Panc1 (cell line): ENCODE measurements at regions not wholly inside any gene's neighbourhood (a gene's known extent, or its start where the extent isn't known, plus 50 kb on each side); places are given as distances from the start of the nearest gene placed in this dataset.

Source experiments
- ATAC-seq: fragments of 200-7000 bp; cut with Tn5 transposase; 2 replicates; pipeline ENCODE4 v1.9.1; 2020; ENCODE audit warnings: mild to moderate bottlenecking, moderate library complexity
- BruUV-seq: library from RNA; stranded (reverse); fragments of 400-500 nt; replicated peaks from 2 replicates; lab custom pipeline; 2021; lab: Mats Ljungman, UMichigan
- CTCF ChIA-PET: fragments of 300-600 bp; sonication (Branson Sonifier 250); formaldehyde crosslinking; loops from one replicate; lab custom pipeline; 2022; ENCODE audit warnings: antibody characterized with exemption; lab: Charles Lee
- POLR2A ChIA-PET: fragments of 300-600 bp; sonication (Branson Sonifier 250); formaldehyde crosslinking; loops from one replicate; lab custom pipeline; 2022; ENCODE audit warnings: antibody characterized with exemption; lab: Charles Lee
- DNase-seq: peaks from one replicate; pipeline ENCODE4 v3.0.0-alpha.2; 2010; ENCODE audit warnings: low read depth, low spot score
- H3K27ac ChIP-seq: 2 replicates; pipeline ENCODE4 v1.5.1; 2011; ENCODE audit warnings: mild to moderate bottlenecking, low read length, inconsistent platforms
- H3K27me3 ChIP-seq: fragments of 200-500 bp; sonication (Bioruptor generic); 2 replicates; pipeline ENCODE4 v1.6.0; 2014; ENCODE audit warnings: low read length, inconsistent platforms; ENCODE audit not compliant: control insufficient read depth, insufficient read depth
- H3K36me3 ChIP-seq: fragments of 200-500 bp; sonication (Bioruptor generic); 2 replicates; pipeline ENCODE4 v1.5.1; 2014; ENCODE audit warnings: inconsistent platforms, mild to moderate bottlenecking, low read length, moderate library complexity; ENCODE audit not compliant: control insufficient read depth, insufficient read depth
- H3K4me1 ChIP-seq: 2 replicates; pipeline ENCODE4 v1.5.1; 2011; ENCODE audit warnings: inconsistent platforms, mild to moderate bottlenecking, low read length, moderate library complexity; ENCODE audit not compliant: control insufficient read depth, insufficient read depth
- H3K4me3 ChIP-seq, 2 experiments: 2 replicates each; pipeline ENCODE4 v1.5.1; 2011 to 2012; ENCODE audit warnings: low read depth in 2 of 2, low read length in 2 of 2, mild to moderate bottlenecking in 2 of 2, inconsistent platforms in 1 of 2, moderate library complexity in 1 of 2
- H3K9me3 ChIP-seq: fragments of 200-500 bp; sonication (Bioruptor generic); 2 replicates; pipeline ENCODE4 v1.5.1; 2014; ENCODE audit warnings: low read depth, mild to moderate bottlenecking, inconsistent platforms, low read length, moderate library complexity; ENCODE audit not compliant: control insufficient read depth, insufficient read depth
- POLR2AphosphoS5 ChIP-seq: IDR thresholded peaks from 2 replicates; pipeline ENCODE4 v1.6.1; 2012; ENCODE audit warnings: mild to moderate bottlenecking, low read depth, low read length, moderate library complexity
- SIN3A ChIP-seq: IDR thresholded peaks from 2 replicates; pipeline ENCODE4 v1.6.1; 2012; ENCODE audit warnings: low read depth, mild to moderate bottlenecking, low read length, moderate library complexity, borderline replicate concordance; ENCODE audit not compliant: insufficient read depth
- TCF7L2 ChIP-seq: IDR thresholded peaks from 2 replicates; pipeline ENCODE4 v1.6.1; 2011; ENCODE audit warnings: mild to moderate bottlenecking, low read depth, low read length, inconsistent platforms
- in situ Hi-C: cut with HindIII; loops from 2 replicates; pipeline ENCODE4 v1.10.0; 2016; ENCODE audit warnings: low sequenced_read_pairs, low pct_unique_long_range_greater_than_20kb
- intact Hi-C: fragments of 100-400 bp; cut with micrococcal nuclease; formaldehyde crosslinking; loops from one replicate; pipeline ENCODE4 v1.10.0; 2022; ENCODE audit not compliant: unreplicated experiment
- TF ChIP-seq, protein P1 (sequence below), 2 experiments: IDR thresholded peaks; 2 replicates each; pipeline ENCODE4 v1.6.1; 2011 to 2012; ENCODE audit warnings: low read depth in 2 of 2, control low read depth in 1 of 2, low read length in 1 of 2, mild to moderate bottlenecking in 1 of 2, moderate library complexity in 1 of 2; ENCODE audit not compliant: insufficient read depth in 1 of 2
- TF ChIP-seq, protein P2 (sequence below): fragments of 450-650 bp; IDR thresholded peaks from 2 replicates; pipeline ENCODE4 v1.5.1; 2017; ENCODE audit warnings: mild to moderate bottlenecking

DNA sequence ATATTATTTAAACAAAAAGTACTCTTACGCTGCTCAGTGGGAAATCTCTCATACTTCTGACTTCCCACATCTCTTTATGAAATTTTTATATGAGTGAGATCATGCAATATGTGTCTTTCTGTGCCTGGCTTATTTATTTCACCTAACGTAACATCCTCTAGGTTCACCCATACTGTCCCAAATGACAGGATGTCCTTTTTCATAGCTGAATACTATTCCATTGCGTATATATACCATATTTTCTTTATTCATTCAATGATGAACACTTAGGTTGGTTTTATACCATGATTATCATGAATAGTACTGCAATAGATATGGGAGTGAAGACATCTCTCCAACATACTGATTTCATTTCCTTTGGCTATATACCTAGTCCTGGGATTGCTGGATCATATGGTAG is 57.8 kb upstream of the TPP2 start:
- intact Hi-C loops (no loop called here), in situ Hi-C loops (no loop called here)
- no peaks in the 10 kb centered on the region for H3K36me3 ChIP-seq
- ChIA-PET CTCF (no interaction called here), POLR2A (no interaction called here)
- no peak overlapping the region for H3K4me3 ChIP-seq
- no TSS peak for BruUV-seq
- no peak for DNase-seq
- no peaks in the 10 kb centered on the region for H3K27me3 ChIP-seq
- H3K27ac ChIP-seq, result no peak overlapping the region
- no peaks in the 10 kb centered on the region for H3K9me3 ChIP-seq
- no peaks in the 10 kb centered on the region for H3K4me1 ChIP-seq
- ATAC-seq, result no peak
- TF ChIP-seq SIN3A (no peak), TCF7L2 (no peak), POLR2AphosphoS5 (no peak)
- TF ChIP-seq, protein P1, sequence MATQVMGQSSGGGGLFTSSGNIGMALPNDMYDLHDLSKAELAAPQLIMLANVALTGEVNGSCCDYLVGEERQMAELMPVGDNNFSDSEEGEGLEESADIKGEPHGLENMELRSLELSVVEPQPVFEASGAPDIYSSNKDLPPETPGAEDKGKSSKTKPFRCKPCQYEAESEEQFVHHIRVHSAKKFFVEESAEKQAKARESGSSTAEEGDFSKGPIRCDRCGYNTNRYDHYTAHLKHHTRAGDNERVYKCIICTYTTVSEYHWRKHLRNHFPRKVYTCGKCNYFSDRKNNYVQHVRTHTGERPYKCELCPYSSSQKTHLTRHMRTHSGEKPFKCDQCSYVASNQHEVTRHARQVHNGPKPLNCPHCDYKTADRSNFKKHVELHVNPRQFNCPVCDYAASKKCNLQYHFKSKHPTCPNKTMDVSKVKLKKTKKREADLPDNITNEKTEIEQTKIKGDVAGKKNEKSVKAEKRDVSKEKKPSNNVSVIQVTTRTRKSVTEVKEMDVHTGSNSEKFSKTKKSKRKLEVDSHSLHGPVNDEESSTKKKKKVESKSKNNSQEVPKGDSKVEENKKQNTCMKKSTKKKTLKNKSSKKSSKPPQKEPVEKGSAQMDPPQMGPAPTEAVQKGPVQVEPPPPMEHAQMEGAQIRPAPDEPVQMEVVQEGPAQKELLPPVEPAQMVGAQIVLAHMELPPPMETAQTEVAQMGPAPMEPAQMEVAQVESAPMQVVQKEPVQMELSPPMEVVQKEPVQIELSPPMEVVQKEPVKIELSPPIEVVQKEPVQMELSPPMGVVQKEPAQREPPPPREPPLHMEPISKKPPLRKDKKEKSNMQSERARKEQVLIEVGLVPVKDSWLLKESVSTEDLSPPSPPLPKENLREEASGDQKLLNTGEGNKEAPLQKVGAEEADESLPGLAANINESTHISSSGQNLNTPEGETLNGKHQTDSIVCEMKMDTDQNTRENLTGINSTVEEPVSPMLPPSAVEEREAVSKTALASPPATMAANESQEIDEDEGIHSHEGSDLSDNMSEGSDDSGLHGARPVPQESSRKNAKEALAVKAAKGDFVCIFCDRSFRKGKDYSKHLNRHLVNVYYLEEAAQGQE (IDR thresholded peaks at IDR 0.05; ENCODE audit: insufficient read depth in 1 of 2, low read depth in 2 of 2, low read length in 1 of 2), result no peak
- TF ChIP-seq, protein P2, sequence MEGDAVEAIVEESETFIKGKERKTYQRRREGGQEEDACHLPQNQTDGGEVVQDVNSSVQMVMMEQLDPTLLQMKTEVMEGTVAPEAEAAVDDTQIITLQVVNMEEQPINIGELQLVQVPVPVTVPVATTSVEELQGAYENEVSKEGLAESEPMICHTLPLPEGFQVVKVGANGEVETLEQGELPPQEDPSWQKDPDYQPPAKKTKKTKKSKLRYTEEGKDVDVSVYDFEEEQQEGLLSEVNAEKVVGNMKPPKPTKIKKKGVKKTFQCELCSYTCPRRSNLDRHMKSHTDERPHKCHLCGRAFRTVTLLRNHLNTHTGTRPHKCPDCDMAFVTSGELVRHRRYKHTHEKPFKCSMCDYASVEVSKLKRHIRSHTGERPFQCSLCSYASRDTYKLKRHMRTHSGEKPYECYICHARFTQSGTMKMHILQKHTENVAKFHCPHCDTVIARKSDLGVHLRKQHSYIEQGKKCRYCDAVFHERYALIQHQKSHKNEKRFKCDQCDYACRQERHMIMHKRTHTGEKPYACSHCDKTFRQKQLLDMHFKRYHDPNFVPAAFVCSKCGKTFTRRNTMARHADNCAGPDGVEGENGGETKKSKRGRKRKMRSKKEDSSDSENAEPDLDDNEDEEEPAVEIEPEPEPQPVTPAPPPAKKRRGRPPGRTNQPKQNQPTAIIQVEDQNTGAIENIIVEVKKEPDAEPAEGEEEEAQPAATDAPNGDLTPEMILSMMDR, result no peak

DNA sequence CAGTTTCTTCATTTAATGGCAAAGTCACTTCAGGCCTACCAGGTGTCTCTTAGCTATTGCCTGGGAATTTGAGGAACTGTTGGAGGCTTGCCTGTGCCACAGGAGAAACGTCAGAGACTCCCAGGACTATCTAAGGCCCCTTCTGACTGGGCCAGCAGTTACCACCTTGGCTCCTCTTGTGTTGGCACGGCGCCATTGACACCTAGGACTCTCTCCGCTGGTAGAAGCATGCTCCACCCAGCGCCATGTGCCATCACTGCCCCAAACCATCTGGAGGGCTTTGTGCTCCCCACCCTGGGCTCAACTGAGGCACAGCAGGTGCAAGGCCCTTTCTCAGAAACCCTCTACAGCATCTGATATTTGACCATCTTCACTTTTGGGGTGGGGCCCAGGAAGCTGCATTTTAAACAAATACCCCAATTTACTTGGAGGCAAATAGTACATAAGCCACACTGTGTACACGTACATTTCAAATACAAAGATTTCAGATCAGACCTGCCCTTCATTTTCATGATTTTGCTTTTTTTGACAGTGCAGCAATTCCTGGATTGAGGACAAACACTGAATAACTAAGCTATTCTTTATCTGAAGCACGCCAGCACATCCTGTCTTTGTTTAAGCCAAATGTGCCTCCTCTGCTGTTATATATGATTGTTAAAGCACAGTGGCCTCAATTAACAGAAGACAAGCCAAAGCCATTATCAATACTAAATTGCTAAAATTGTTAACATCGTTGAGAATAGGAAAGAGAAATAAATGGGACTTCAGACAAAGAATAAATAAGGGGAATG is 59.9 kb upstream of the TPP2 start:
- no TSS peak for BruUV-seq
- Histone ChIP-seq H3K9me3 (no peaks in the 10 kb centered on the region), H3K4me3 (no peak overlapping the region), H3K27ac (no peak overlapping the region), H3K4me1 (no peaks in the 10 kb centered on the region), H3K36me3 (no peaks in the 10 kb centered on the region), H3K27me3 (no peaks in the 10 kb centered on the region)
- no peak for DNase-seq
- in situ Hi-C loops, result no loop called here
- no peak for ATAC-seq
- TF ChIP-seq, protein P2, result no peak
- no peak for TF ChIP-seq POLR2AphosphoS5
- TF ChIP-seq, protein P1 (IDR thresholded peaks at IDR 0.05; ENCODE audit: insufficient read depth in 1 of 2, low read depth in 2 of 2, low read length in 1 of 2), result no peak
- TF ChIP-seq SIN3A, result no peak
- no peak for TF ChIP-seq TCF7L2
- CTCF ChIA-PET, result no interaction called here
- POLR2A ChIA-PET, result no interaction called here
- intact Hi-C loops, result no loop called here
